Esophagus muscularis mucosa (tissue), 4 donors: ENCODE measurements at regions not wholly inside any gene's neighbourhood (a gene's known extent, or its start where the extent isn't known, plus 50 kb on each side); places are given as distances from the start of the nearest gene placed in this dataset.

Experiments used
- DNase-seq: peaks from one replicate; pipeline ENCODE4 v3.0.0-alpha.2; 2017; ENCODE audit errors: extremely low spot score
- H3K27ac ChIP-seq, 4 donors: fragments of 200-600 bp; sonication (generic); replicated peaks in 1 of 4; 1 replicate in 3 of 4; 2 replicates in 1 of 4; pipeline ENCODE4 v1.5.1; 2016 to 2019; ENCODE audit warnings: mild to moderate bottlenecking in 1 of 4
- H3K27me3 ChIP-seq, 4 donors: fragments of 200-600 bp; sonication (generic); one replicate each; pipeline versions ENCODE4 v1.5.1 to v1.6.0; 2016 to 2019
- H3K36me3 ChIP-seq, 4 donors: fragments of 200-600 bp; sonication (generic); one replicate each; pipeline ENCODE4 v1.5.1; 2016 to 2019
- H3K4me1 ChIP-seq, 4 donors: fragments of 200-600 bp; sonication (generic); one replicate each; pipeline ENCODE4 v1.5.1; 2016 to 2019
- H3K4me3 ChIP-seq, 4 donors: fragments of 200-600 bp; sonication (generic); 1 replicate in 2 of 4; 2 replicates in 2 of 4; pipeline ENCODE4 v1.5.1; 2016 to 2019; ENCODE audit warnings: mild to moderate bottlenecking in 4 of 4, moderate library complexity in 1 of 4
- H3K9me3 ChIP-seq, 4 donors: fragments of 200-600 bp; sonication (generic); 1 replicate in 3 of 4; 2 replicates in 1 of 4; pipeline ENCODE4 v1.5.1; 2016 to 2019
- CTCF ChIP-seq, 3 experiments: fragments of 200-600 bp in 2 of 3; fragments of 450-650 bp in 1 of 3; sonication (generic) in 2 of 3; IDR thresholded peaks; one replicate each; pipeline ENCODE4 v1.5.1; 2017 to 2019; ENCODE audit warnings: antibody characterized with exemption in 3 of 3, mild to moderate bottlenecking in 2 of 3, moderate library complexity in 1 of 3
- EP300 ChIP-seq: sonication (generic); formaldehyde crosslinking; IDR thresholded peaks from one replicate; pipeline ENCODE4 v1.6.1; 2017; ENCODE audit warnings: antibody characterized with exemption
- POLR2A ChIP-seq: fragments of 450-650 bp; IDR thresholded peaks from one replicate; pipeline ENCODE4 v1.6.1; 2017; ENCODE audit warnings: antibody characterized with exemption, moderate library complexity, mild to moderate bottlenecking, low read depth
- POLR2AphosphoS5 ChIP-seq, 2 donors: sonication (generic); formaldehyde crosslinking; IDR thresholded peaks; one replicate each; pipeline ENCODE4 v1.6.1; 2017; ENCODE audit warnings: antibody characterized with exemption in 2 of 2
- WGBS: methylation state at CpG from one replicate; pipeline ENCODE4 v1.1.5; 2018; 5-methylcytosine and 5-hydroxymethylcytosine counted together
- intact Hi-C: fragments of 100-400 bp; cut with DNase I; formaldehyde crosslinking; loops from one replicate; pipeline ENCODE4 v1.15.1; 2023

GRCh38 chr17:69703751-69704150, 289.3 kb downstream of the MAP2K6 start:
- no peak overlapping the region for H3K4me3 ChIP-seq
- intact Hi-C loops, result no loop called here
- H3K36me3 ChIP-seq, result no peaks in the 10 kb centered on the region
- H3K4me1 ChIP-seq, result no peaks in the 10 kb centered on the region
- H3K27ac ChIP-seq, result no peak overlapping the region
- WGBS, result 69% methylated on average over 1 of the region's 1 CpG
- peaks cover 0 to under 1% (median under 1%) of the 10 kb centered on the region in 4 donors for H3K9me3 ChIP-seq
- no peak for DNase-seq
- H3K27me3 ChIP-seq, result no peaks in the 10 kb centered on the region
- TF ChIP-seq POLR2AphosphoS5 (IDR thresholded peaks at IDR 0.05) (no peak), POLR2A (no peak), CTCF (IDR thresholded peaks at IDR 0.05) (no peak), EP300 (no peak)

- WGBS, result 79% methylated on average over 1 of the region's 1 CpG
- H3K36me3 ChIP-seq, result no peaks in the 10 kb centered on the region
- intact Hi-C loops, result no loop called here
- no peak overlapping the region for H3K4me3 ChIP-seq
- DNase-seq, result no peak
- no peak for TF ChIP-seq EP300
- TF ChIP-seq POLR2A, result no peak
- no peak for TF ChIP-seq CTCF (IDR thresholded peaks at IDR 0.05)
- TF ChIP-seq POLR2AphosphoS5 (IDR thresholded peaks at IDR 0.05), result no peak
- no peaks in the 10 kb centered on the region for H3K9me3 ChIP-seq
- H3K27ac ChIP-seq, result no peak overlapping the region
- H3K4me1 ChIP-seq, result no peaks in the 10 kb centered on the region
- H3K27me3 ChIP-seq, result no peaks in the 10 kb centered on the region
These were observed 290.4 kb downstream of the MAP2K6 start for GRCh38 chr17:69704935-69705334.

- WGBS, result 92% methylated on average over 2 of the region's 2 CpGs
- H3K4me3 ChIP-seq, result no peak overlapping the region
- TF ChIP-seq EP300 (no peak), POLR2AphosphoS5 (IDR thresholded peaks at IDR 0.05) (no peak), POLR2A (no peak), CTCF (IDR thresholded peaks at IDR 0.05) (no peak)
These were observed 291.6 kb downstream of the MAP2K6 start for GRCh38 chr17:69706127-69706526.

GRCh38 chr17:69709441-69709840, 294.9 kb downstream of the MAP2K6 start:
- no peaks in the 10 kb centered on the region for H3K27me3 ChIP-seq
- no peaks in the 10 kb centered on the region for H3K9me3 ChIP-seq
- TF ChIP-seq POLR2A (no peak), EP300 (no peak), POLR2AphosphoS5 (IDR thresholded peaks at IDR 0.05) (no peak), CTCF (IDR thresholded peaks at IDR 0.05) (no peak)
- no peak overlapping the region for H3K4me3 ChIP-seq
- 92% methylated on average over 6 of the region's 6 CpGs for WGBS
- H3K36me3 ChIP-seq, result no peaks in the 10 kb centered on the region
- no peak overlapping the region for H3K27ac ChIP-seq
- DNase-seq, result no peak
- peaks cover 0 to 8% (median 0%) of the 10 kb centered on the region in 4 donors for H3K4me1 ChIP-seq
- intact Hi-C loops, result no loop called here

More at GRCh38 chr17:69706127-69706526, 291.6 kb downstream of the MAP2K6 start:
- Histone ChIP-seq H3K9me3 (no peaks in the 10 kb centered on the region), H3K27ac (no peak overlapping the region), H3K4me1 (no peaks in the 10 kb centered on the region), H3K27me3 (no peaks in the 10 kb centered on the region), H3K36me3 (no peaks in the 10 kb centered on the region)
- no peak for DNase-seq
- intact Hi-C loops, result no loop called here

GRCh38 chr17:69710926-69711325, 296.4 kb downstream of the MAP2K6 start:
- H3K27ac ChIP-seq, result no peak overlapping the region
- TF ChIP-seq CTCF (IDR thresholded peaks at IDR 0.05) (no peak), EP300 (no peak), POLR2AphosphoS5 (IDR thresholded peaks at IDR 0.05) (no peak), POLR2A (no peak)
- H3K4me3 ChIP-seq, result no peak overlapping the region
- no peaks in the 10 kb centered on the region for H3K27me3 ChIP-seq
- intact Hi-C loops, result no loop called here
- H3K9me3 ChIP-seq, result no peaks in the 10 kb centered on the region
- H3K36me3 ChIP-seq, result no peaks in the 10 kb centered on the region
- peaks cover 0 to 8% (median 0%) of the 10 kb centered on the region in 4 donors for H3K4me1 ChIP-seq
- 81% methylated on average over 2 of the region's 2 CpGs for WGBS
- no peak for DNase-seq
